SW 1271 (cell line): ENCODE measurements at regions not wholly inside any gene's neighbourhood (a gene's known extent, or its start where the extent isn't known, plus 50 kb on each side); places are given as distances from the start of the nearest gene placed in this dataset.
"Not testable (repeated sequence)": the region's sequence is repeated elsewhere in the genome, so short reads cannot be mapped to it uniquely, and the experiment has no call there.

Experiments used
- DNase-seq, 2 experiments: peaks; one replicate each; lab custom pipeline; 2025; lab: John Stamatoyannopoulos, UW

DNA sequence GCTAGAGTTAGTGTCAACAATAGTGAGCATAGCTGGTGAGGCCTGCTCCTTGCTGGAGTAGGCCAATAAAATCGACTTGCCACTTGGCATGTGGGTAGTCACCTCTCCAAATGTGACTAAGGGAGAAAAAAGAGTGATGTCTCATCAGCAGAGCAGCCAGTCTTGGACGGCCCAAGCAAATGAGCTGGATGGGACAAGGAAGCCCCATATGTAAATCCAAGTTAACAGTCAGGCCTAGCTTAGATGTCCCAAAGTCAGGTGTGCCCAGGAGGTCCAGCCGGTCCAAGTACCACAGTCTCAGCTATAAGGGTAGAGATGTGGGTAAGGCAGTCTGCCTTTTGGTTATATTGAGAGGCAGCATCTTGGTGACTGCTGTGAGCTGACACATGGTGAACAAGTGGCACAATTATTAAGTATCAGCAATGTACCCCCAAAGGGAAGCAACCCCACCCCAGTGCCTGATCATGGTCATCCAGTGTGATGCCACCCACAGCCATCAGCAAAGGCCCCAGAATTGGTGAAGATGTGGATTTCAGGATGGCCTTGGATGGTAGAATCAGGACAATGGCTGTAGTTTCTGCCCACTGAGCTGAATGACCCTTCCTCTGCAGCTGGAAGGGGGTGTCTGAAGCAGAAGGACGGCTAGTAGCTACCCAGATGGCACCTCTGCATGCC is 83.4 kb downstream of the TNFRSF13B start:
- no peak for DNase-seq

DNA sequence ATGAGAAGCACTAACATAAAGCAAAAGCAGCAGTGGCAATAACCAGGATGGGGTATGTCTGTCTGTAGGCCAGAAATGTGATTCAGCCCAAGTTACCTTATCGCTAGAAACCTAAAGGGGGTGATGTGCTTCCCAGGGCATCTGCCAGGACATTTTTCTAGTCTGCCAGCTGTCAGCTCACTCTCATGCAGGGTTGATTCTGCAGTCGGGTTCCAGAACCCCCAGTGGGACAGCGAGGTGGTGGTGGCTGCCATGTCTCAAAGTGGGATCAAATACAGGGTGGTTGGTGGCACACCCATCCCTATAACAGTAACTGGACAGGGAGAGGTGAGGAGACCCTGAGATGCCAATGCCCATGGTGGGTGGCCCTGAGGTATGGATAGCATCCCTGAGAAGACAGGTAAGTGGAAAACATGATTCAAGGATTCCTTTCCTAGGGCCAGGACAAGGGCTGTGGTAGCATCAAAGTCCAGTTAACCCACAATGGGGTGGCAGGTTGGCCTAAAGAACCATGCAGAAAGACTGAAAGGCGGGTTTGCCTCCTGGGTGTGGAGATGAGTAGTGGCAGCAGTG is 84.3 kb downstream of the TNFRSF13B start:
- DNase-seq = no peak

DNA sequence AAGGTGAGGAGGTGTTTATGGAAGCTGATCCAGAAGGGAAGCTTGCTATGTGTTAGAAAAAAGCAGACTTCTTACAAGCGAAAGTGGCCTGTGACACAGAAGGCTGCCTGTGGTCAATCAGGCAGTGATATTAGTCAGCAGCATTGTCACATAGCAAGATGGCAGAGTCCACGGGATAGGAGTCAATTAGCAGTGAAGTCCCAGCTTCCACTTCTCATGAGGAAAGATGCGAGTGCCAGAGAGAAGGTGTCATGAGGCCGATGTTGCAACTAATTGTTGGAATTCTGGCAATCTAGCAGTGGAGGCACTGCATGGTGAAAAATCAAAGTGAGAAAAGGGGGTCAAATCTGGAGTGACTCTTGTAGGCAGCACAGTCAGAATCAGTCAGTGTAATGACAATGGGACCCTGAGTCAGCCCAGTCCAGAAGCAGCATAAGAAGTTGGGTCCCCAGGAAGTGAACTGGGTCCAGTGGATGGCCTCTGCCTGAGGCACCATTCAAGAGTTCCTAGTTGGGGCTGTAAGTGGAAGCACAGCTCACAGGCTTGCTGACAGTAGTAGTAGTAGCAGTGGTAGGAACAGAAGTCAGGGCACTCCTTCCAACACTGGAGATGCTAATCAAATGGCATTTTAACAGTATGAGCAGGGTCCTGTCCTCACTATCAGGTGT is 85.1 kb downstream of the TNFRSF13B start:
- no peak for DNase-seq

DNA sequence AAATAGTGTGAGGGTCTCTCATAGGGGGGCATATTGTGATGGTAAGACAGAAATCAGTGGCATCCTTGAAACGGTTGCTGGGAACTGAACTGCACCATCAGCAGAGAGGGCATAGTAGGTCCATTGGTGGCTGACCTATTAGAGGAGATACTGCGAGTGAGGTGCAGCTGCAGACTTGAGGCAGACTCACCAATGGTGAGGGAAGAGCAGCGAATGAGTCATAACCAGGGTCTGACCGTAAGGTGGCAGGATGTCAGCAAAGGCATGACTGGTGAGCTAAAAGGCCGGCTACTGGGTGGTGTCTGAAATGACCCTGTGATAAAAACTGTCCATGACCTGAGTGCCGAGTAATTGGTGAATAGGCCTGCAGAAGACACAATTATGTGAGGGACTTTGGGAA is 86.7 kb downstream of the TNFRSF13B start:
- DNase-seq = not testable (repeated sequence)

GRCh38 chr17:16882926-16883265 is 89.0 kb downstream of the TNFRSF13B start:
- DNase-seq = not testable (repeated sequence)

DNA sequence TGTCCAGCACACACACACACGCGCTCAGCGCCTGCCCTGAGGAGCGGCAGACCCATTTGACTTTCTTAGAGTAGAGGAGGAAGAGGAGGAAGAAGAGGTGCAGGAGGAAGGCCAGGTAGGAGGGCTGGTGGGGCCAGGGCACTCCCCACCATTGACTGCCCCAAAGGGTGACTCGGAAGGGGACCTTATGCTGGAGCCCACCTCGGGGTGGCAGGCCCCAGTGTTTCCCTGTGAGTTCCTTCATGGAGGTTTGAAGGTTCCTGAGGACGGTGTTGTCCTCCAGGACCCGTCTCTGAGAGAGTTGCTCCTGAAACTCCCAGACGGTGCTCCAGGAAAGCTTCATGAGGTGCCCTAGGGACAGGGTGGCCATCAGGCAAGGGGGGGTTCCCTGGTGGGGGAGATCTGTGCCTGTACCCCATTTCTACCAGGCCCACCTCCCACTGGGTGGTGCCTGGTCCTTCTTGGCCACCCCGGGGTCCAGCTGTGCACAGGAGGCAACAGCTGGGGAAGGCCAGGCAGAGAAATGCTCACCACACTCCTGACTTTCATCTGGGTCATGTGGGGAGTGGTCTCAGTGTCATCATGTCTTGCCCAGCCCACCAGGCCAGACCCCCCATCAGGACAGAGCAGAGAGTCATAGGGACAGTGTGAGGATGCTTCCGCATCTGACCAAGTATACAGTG is 89.5 kb downstream of the TNFRSF13B start:
- DNase-seq = no peak

DNA sequence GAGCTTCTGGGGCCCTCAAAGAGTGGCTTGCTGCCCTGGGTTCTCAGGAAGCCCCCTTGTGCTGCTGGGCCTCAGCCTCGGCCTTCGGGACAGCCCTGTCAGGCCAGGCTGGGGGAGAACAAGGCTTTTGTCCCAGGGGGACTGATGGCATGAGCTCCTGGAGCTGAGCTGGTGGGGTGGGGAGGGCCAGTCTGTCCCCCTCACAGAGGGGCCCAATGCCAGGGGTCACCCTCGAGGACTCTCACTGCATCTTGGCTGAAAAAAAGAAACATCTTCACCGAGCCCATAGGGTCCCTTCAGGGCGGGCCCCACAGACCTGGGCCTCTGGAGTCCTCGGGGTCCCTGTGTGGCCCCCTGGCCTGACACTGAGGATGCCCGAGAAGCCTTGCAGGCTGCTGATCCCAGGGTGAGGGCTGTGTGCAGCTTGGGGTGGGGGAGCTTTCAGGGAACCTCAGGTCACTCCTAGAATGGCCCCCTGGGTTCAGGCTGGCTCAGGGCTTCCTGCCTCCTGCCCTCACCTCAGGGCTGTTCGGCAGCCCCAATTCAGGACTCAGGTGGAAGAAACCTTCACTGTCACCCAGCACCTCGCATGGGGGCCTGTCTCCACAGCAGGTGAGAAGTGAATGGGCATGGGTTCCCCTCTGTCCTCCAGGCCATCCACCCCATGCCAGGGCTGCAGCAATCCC is 90.5 kb downstream of the TNFRSF13B start:
- no peak for DNase-seq

- no peak for DNase-seq
Measured at GRCh38 chr17:16880843-16881230, 91.1 kb downstream of the TNFRSF13B start.

DNA sequence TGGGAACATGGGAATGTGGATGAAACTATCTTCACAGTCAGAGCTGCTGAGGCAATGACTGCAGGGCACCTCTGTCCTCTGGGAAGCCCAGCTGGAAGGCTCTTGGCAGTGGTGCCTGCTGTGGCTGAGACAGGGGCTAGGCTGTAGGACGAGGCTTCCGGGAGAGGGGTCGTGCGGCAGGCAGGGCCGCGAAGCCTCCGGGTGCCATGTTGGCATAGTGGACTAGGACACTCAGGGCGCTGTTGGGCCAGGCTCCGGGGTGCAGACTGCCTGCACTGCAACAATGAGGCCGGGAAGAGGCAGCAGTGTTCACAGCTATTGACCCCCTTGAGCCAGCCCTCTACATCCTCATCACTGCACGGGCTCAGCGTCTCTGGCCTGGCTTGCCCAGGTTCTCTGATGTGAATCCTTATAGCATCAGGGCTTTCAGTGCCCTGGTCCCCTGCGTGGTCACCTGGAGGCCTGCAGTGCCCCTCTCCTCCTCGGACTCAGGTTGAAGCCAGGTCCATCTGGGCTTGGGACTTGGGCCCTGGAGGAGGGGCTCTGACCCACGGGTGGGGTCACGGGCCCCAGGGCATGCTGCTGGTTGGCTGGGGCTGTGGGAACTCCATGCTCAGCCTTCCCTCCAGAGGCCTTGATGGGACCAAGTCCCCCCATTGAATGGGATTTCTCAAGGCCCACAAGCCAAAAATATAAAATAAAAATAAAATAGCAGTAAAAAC is 91.6 kb downstream of the TNFRSF13B start:
- no peak for DNase-seq

DNA sequence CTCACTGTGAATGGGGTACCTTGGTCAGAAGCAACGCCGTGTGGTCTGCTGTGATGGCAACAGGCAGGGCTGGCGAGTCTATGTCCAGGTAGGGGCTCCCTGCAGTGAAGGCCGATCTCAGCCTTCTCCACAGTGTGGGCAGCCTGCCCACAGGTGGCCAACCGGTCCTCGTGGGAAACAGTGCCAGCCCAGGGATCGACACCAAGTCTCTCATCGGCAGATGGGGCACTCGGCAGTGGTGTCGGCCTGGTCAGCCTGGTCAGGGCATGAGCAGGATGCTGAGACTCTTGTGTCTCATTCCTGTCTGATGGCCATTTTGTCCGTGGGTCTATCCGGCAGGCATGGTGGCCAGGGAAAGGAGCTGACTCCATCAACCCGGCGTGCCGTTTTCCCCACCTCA is 92.2 kb downstream of the TNFRSF13B start:
- no peak for DNase-seq

DNA sequence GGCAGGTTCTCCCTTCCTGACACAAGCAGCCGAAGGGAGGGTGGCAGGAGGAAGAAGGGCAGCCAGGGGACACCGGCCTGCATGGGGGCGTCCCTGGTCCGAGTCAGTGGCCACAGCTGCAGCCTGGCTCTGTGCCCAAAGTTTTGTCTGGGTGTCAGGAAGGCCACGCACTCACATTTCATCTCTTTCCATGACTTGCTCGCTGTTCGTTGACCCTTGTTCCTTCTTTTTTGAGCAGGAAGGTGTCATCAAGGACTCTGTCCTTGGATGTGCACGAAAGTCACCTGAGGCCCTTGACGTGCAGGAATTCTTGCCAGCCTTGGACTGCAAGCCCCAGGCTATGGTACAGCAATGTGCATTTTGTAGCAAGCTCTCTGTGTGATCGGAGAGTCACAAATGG is 93.3 kb downstream of the TNFRSF13B start:
- no peak for DNase-seq

- DNase-seq = no peak
Measured at GRCh38 chr17:16878084-16878483, 93.8 kb downstream of the TNFRSF13B start.

GRCh38 chr17:16877099-16877498 is 94.8 kb downstream of the TNFRSF13B start:
- DNase-seq = no peak

- no peak for DNase-seq
Measured at GRCh38 chr17:16875662-16876061, 96.3 kb downstream of the TNFRSF13B start.

GRCh38 chr17:16874216-16874615 is 97.7 kb downstream of the TNFRSF13B start:
- not testable (repeated sequence) for DNase-seq

DNA sequence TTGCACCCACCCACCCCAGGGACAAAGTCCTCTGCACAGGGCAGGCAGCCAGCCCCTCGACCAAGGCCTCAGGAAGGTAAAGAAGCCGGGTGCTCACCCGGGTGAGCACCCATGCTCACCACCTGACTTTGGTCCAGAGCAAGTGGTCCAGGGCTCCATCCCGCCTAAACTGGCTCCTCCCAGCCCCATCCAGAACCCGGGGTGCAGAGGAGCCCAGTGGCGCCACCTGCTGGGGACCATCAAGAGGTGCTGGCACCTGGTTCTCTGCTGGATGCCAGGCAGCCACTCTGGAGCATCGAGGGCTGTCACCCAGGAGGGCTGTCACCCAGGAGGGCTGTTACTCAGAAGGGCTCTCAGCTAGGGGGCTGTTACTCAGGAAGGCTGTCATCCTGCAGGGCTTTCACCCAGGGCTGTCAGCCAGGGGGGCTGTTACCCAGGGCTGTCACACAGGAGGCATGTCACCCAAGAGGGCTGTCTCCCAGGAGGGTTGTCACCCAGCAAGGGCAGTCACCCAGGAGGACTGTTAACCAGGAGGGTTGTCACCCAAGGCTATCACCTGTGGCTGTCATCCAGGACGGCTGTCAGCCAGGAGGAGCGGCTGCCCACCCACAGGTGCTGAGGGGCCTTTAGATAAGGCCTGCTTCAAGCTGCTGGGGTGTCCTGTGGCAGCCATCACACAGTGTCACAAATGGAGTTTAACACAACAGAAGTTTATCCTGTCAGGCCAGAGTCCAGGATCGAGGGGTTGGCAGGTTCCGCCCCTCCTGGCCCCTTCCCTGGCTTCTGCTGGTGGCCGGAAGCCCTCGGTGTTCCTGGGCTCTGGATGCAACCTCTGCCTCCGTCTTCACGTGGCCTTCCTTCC is 98.5 kb downstream of the TNFRSF13B start:
- DNase-seq = peak in 1 of 2 experiments; percentile 66

GRCh38 chr17:16872351-16873173 is 99.4 kb downstream of the TNFRSF13B start:
- no peak for DNase-seq

DNA sequence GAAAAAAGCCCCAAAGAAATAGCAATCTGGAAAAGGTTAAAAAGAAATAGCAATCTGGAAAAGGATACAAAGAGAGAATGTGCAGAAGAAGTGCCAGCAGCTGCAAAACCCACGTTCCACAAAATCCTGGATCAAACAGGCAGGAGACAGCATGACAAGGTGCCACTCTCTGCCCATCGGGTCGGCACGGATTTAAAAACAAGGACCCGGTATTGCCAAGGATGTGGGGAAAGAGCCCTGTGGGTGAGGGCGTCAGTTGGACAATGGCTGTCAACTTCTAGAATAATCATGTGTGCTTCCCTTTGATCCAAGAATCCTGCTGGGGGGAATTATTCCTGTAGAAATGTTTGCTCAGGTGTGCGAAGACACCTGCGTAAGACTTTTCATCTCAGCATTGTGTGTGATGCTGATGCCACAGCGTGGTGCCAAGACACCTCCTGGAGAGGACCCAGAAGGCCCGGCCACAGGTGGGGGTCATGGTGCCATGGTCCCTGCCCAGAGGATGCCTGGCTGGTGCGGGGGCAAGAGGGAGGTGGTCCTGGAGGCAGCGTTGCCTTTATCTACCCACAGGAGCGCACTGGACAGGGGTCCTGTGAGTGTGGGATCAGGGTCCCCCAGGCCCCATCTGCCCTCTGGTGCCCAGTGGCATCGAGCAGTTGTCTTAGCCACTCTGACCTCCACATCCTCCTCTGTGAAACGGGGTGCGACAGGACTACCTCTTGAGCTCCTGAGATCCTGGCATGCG is 100.3 kb downstream of the TNFRSF13B start:
- DNase-seq = not testable (repeated sequence)
